ENCODE measurements at regions not wholly inside any gene's neighbourhood (a gene's known extent, or its start where the extent isn't known, plus 50 kb on each side); places are given as distances from the start of the nearest gene placed in this dataset.

- TF ChIP-seq, protein P1, sequence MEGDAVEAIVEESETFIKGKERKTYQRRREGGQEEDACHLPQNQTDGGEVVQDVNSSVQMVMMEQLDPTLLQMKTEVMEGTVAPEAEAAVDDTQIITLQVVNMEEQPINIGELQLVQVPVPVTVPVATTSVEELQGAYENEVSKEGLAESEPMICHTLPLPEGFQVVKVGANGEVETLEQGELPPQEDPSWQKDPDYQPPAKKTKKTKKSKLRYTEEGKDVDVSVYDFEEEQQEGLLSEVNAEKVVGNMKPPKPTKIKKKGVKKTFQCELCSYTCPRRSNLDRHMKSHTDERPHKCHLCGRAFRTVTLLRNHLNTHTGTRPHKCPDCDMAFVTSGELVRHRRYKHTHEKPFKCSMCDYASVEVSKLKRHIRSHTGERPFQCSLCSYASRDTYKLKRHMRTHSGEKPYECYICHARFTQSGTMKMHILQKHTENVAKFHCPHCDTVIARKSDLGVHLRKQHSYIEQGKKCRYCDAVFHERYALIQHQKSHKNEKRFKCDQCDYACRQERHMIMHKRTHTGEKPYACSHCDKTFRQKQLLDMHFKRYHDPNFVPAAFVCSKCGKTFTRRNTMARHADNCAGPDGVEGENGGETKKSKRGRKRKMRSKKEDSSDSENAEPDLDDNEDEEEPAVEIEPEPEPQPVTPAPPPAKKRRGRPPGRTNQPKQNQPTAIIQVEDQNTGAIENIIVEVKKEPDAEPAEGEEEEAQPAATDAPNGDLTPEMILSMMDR (IDR thresholded peaks at IDR 0.05; ENCODE audit: poor library complexity, severe bottlenecking): no peak
- TF ChIP-seq POLR2AphosphoS5 (IDR thresholded peaks at IDR 0.05): no peak
Measured at GRCh38 chr12:87382959-87383566, 646.1 kb downstream of the C12orf50 start.

Data from neural cell (in vitro differentiated cells).